ENCODE measurements at regions not wholly inside any gene's neighbourhood (a gene's known extent, or its start where the extent isn't known, plus 50 kb on each side); places are given as distances from the start of the nearest gene placed in this dataset.

DNA sequence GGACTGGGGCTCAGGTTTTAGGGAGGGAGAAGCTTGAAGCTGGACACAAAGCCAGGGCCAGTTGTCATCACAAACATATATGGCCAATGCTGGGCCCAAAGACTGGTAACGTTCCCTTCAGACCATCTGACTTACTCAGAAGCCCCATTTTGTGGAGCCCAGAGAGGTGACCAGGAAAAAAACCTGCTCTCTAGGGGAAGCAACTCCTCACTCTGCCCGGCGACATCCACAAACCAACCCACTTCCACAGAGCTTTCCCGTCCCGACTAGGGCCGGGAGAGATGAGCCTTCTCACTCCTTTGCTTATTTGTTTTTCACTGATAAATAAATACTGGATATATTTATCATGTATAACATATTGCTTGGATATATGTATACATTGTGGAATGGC is 180.9 kb upstream of the RTL1 start:
- no peak for TF ChIP-seq POLR2AphosphoS5 (IDR thresholded peaks at IDR 0.05)
- TF ChIP-seq, protein P1, sequence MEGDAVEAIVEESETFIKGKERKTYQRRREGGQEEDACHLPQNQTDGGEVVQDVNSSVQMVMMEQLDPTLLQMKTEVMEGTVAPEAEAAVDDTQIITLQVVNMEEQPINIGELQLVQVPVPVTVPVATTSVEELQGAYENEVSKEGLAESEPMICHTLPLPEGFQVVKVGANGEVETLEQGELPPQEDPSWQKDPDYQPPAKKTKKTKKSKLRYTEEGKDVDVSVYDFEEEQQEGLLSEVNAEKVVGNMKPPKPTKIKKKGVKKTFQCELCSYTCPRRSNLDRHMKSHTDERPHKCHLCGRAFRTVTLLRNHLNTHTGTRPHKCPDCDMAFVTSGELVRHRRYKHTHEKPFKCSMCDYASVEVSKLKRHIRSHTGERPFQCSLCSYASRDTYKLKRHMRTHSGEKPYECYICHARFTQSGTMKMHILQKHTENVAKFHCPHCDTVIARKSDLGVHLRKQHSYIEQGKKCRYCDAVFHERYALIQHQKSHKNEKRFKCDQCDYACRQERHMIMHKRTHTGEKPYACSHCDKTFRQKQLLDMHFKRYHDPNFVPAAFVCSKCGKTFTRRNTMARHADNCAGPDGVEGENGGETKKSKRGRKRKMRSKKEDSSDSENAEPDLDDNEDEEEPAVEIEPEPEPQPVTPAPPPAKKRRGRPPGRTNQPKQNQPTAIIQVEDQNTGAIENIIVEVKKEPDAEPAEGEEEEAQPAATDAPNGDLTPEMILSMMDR (IDR thresholded peaks at IDR 0.05) = no peak

Measured in suprapubic skin (tissue), 3 donors.